GM12892 (cell line): ENCODE measurements at regions not wholly inside any gene's neighbourhood (a gene's known extent, or its start where the extent isn't known, plus 50 kb on each side); places are given as distances from the start of the nearest gene placed in this dataset.

ENCODE experiments used
- POLR2A ChIP-seq: IDR thresholded peaks from 2 replicates; pipeline ENCODE4 v1.6.1; 2011; ENCODE audit warnings: low read depth, low read length, control low read depth
- TAF1 ChIP-seq: IDR thresholded peaks from 2 replicates; pipeline ENCODE4 v1.6.1; 2011; ENCODE audit warnings: low read depth, mild to moderate bottlenecking, control low read depth, low read length, borderline replicate concordance

GRCh38 chr2:53512071-53512826, 255.4 kb upstream of the CHAC2 start:
- no peak for TF ChIP-seq TAF1
- no peak for TF ChIP-seq POLR2A
